H9 (cell line): ENCODE measurements at regions not wholly inside any gene's neighbourhood (a gene's known extent, or its start where the extent isn't known, plus 50 kb on each side); places are given as distances from the start of the nearest gene placed in this dataset.

ENCODE experiments used
- DNase-seq: peaks from one replicate; pipeline ENCODE4 v3.0.0-alpha.2; 2017
- H2AFZ ChIP-seq: one replicate; pipeline ENCODE4 v1.6.1; 2013; ENCODE audit warnings: mild to moderate bottlenecking, low read length, control low read depth, moderate library complexity
- H2AK5ac ChIP-seq: 2 replicates; pipeline ENCODE4 v1.6.1; 2013; ENCODE audit warnings: low read length, control low read depth, mixed read lengths; ENCODE audit not compliant: insufficient read length
- H2BK120ac ChIP-seq: one replicate; pipeline ENCODE4 v1.6.1; 2013; ENCODE audit warnings: low read depth, mild to moderate bottlenecking, low read length, control low read depth, inconsistent platforms; ENCODE audit not compliant: poor library complexity, severe bottlenecking
- H2BK12ac ChIP-seq: 2 replicates; pipeline ENCODE4 v1.6.1; 2013; ENCODE audit warnings: low read length, control low read depth, mixed read lengths, low read depth; ENCODE audit not compliant: insufficient read length
- H2BK15ac ChIP-seq: 2 replicates; pipeline ENCODE4 v1.6.1; 2013; ENCODE audit warnings: low read depth, low read length, control low read depth
- H2BK20ac ChIP-seq: one replicate; pipeline ENCODE4 v1.6.1; 2013; ENCODE audit warnings: low read depth, mild to moderate bottlenecking, low read length, control low read depth, inconsistent platforms; ENCODE audit not compliant: poor library complexity, severe bottlenecking
- H2BK5ac ChIP-seq: 2 replicates; pipeline ENCODE4 v1.6.1; 2013; ENCODE audit warnings: low read length, control low read depth, mixed read lengths; ENCODE audit not compliant: insufficient read length
- H3K14ac ChIP-seq: 2 replicates; pipeline ENCODE4 v1.6.1; 2013; ENCODE audit warnings: low read length, control low read depth; ENCODE audit not compliant: insufficient read depth
- H3K18ac ChIP-seq: 2 replicates; pipeline ENCODE4 v1.6.1; 2013; ENCODE audit warnings: low read depth, mild to moderate bottlenecking, mixed read lengths, low read length, control low read depth; ENCODE audit not compliant: insufficient read length
- H3K23ac ChIP-seq: 2 replicates; pipeline ENCODE4 v1.6.1; 2013; ENCODE audit warnings: low read length, control low read depth, mixed read lengths, low read depth; ENCODE audit not compliant: insufficient read length
- H3K23me2 ChIP-seq: 2 replicates; pipeline ENCODE4 v1.6.1; 2013; ENCODE audit warnings: low read depth, mild to moderate bottlenecking, mixed read lengths, low read length, control low read depth; ENCODE audit not compliant: insufficient read length, poor library complexity, severe bottlenecking
- H3K27ac ChIP-seq: 2 replicates; pipeline ENCODE4 v1.5.1; 2013; ENCODE audit warnings: low read length, control low read depth, mixed read lengths, low read depth; ENCODE audit not compliant: insufficient read length
- H3K27me3 ChIP-seq: 2 replicates; pipeline ENCODE4 v1.6.1; 2013; ENCODE audit warnings: low read length, control low read depth, inconsistent platforms; ENCODE audit not compliant: insufficient read depth
- H3K4ac ChIP-seq: 2 replicates; pipeline ENCODE4 v1.6.1; 2013; ENCODE audit warnings: low read depth, mild to moderate bottlenecking, control low read depth, inconsistent platforms, low read length, moderate library complexity
- H3K4me1 ChIP-seq: 2 replicates; pipeline ENCODE4 v1.6.1; 2013; ENCODE audit warnings: low read length, control low read depth, inconsistent platforms; ENCODE audit not compliant: insufficient read depth
- H3K4me2 ChIP-seq: 2 replicates; pipeline ENCODE4 v1.6.1; 2013; ENCODE audit warnings: low read length, control low read depth, mixed read lengths; ENCODE audit not compliant: insufficient read length, insufficient read depth
- H3K56ac ChIP-seq: 2 replicates; pipeline ENCODE4 v1.6.1; 2013; ENCODE audit warnings: low read depth, mild to moderate bottlenecking, mixed read lengths, low read length, control low read depth; ENCODE audit not compliant: insufficient read length
- H3K79me1 ChIP-seq: 2 replicates; pipeline ENCODE4 v1.6.1; 2013; ENCODE audit warnings: low read depth, mild to moderate bottlenecking, moderate library complexity, low read length, control low read depth, inconsistent platforms; ENCODE audit not compliant: insufficient read depth, poor library complexity, severe bottlenecking
- H3K79me2 ChIP-seq: 2 replicates; pipeline ENCODE4 v1.6.1; 2013; ENCODE audit warnings: low read length, control low read depth, inconsistent platforms; ENCODE audit not compliant: insufficient read depth
- H3K9ac ChIP-seq: 2 replicates; pipeline ENCODE4 v1.6.1; 2013; ENCODE audit warnings: low read length, control low read depth, mixed read lengths; ENCODE audit not compliant: insufficient read length; ENCODE audit errors: extremely low read depth
- H3K9me3 ChIP-seq: one replicate; pipeline ENCODE4 v1.6.1; 2013; ENCODE audit warnings: low read depth, low read length, inconsistent platforms; ENCODE audit not compliant: control insufficient read depth
- H3T11ph ChIP-seq: one replicate; pipeline ENCODE4 v1.6.1; 2013; ENCODE audit warnings: mild to moderate bottlenecking, low read length, control low read depth, inconsistent platforms
- H4K20me1 ChIP-seq: one replicate; pipeline ENCODE4 v1.6.1; 2013; ENCODE audit not compliant: control insufficient read depth, insufficient read length, insufficient read depth
- H4K5ac ChIP-seq: 2 replicates; pipeline ENCODE4 v1.6.1; 2013; ENCODE audit warnings: low read depth, mild to moderate bottlenecking, mixed read lengths, low read length, control low read depth; ENCODE audit not compliant: insufficient read length
- H4K8ac ChIP-seq: replicated peaks from 2 replicates; pipeline ENCODE4 v1.6.1; 2013; ENCODE audit warnings: low read length, control low read depth, mixed read lengths, low read depth; ENCODE audit not compliant: insufficient read length
- H4K91ac ChIP-seq: 2 replicates; pipeline ENCODE4 v1.6.1; 2013; ENCODE audit warnings: low read depth, mild to moderate bottlenecking, moderate library complexity, mixed read lengths, low read length, control low read depth; ENCODE audit not compliant: insufficient read length
- H3K27ac Mint-ChIP-seq, 3 experiments: 2 replicates in 2 of 3; 3 replicates in 1 of 3; pipeline ENCODE4 v1.8.0; 2020 to 2021; ENCODE audit warnings: mixed read lengths in 3 of 3, mild to moderate bottlenecking in 1 of 3, moderate library complexity in 1 of 3
- H3K27me3 Mint-ChIP-seq: 2 replicates; pipeline ENCODE4 v1.8.0; 2021; ENCODE audit warnings: low read depth, mild to moderate bottlenecking, moderate library complexity, mixed read lengths
- H3K36me3 Mint-ChIP-seq, 3 experiments: 2 replicates in 2 of 3; 3 replicates in 1 of 3; pipeline ENCODE4 v1.8.0; 2020 to 2021; ENCODE audit warnings: low read depth in 3 of 3, mixed read lengths in 3 of 3; ENCODE audit not compliant: insufficient read depth in 1 of 3
- H3K4me1 Mint-ChIP-seq, 2 experiments: 2 replicates each; pipeline ENCODE4 v1.8.0; 2020; ENCODE audit warnings: mixed read lengths in 2 of 2
- H3K4me3 Mint-ChIP-seq, 2 experiments: 2 replicates in 1 of 2; 3 replicates in 1 of 2; pipeline ENCODE4 v1.8.0; 2020 to 2021; ENCODE audit warnings: mild to moderate bottlenecking in 2 of 2, mixed read lengths in 2 of 2, moderate library complexity in 1 of 2
- H3K9me3 Mint-ChIP-seq, 2 experiments: 2 replicates in 1 of 2; 3 replicates in 1 of 2; pipeline ENCODE4 v1.8.0; 2020; ENCODE audit warnings: mild to moderate bottlenecking in 2 of 2, mixed read lengths in 2 of 2, moderate library complexity in 1 of 2
- WGBS: extraction: QIAGEN DNeasy Blood & Tissue Kit; methylation state at CpG from one replicate; pipeline ENCODE4 v1.1.7; 2013; ENCODE audit warnings: missing lambda C conversion rate, low lambda C conversion rate, mixed read lengths; ENCODE audit not compliant: insufficient read length; ENCODE audit errors: extremely low coverage; 5-methylcytosine and 5-hydroxymethylcytosine counted together
- TF ChIP-seq, protein P1 (sequence below): fragments of 200-600 bp; sonication (generic); conservative IDR thresholded peaks from 3 replicates; pipeline ENCODE4 v1.8.0; 2021; ENCODE audit warnings: antibody characterized with exemption, mild to moderate bottlenecking

GRCh38 chr15:26394801-26395200 lies 378.1 kb downstream of the GABRB3 start:
- no peak overlapping the region for H4K91ac ChIP-seq
- H3K23me2 ChIP-seq = no peaks in the 10 kb centered on the region
- TF ChIP-seq, protein P1, sequence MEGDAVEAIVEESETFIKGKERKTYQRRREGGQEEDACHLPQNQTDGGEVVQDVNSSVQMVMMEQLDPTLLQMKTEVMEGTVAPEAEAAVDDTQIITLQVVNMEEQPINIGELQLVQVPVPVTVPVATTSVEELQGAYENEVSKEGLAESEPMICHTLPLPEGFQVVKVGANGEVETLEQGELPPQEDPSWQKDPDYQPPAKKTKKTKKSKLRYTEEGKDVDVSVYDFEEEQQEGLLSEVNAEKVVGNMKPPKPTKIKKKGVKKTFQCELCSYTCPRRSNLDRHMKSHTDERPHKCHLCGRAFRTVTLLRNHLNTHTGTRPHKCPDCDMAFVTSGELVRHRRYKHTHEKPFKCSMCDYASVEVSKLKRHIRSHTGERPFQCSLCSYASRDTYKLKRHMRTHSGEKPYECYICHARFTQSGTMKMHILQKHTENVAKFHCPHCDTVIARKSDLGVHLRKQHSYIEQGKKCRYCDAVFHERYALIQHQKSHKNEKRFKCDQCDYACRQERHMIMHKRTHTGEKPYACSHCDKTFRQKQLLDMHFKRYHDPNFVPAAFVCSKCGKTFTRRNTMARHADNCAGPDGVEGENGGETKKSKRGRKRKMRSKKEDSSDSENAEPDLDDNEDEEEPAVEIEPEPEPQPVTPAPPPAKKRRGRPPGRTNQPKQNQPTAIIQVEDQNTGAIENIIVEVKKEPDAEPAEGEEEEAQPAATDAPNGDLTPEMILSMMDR = no peak
- DNase-seq = no peak
- H3K27me3 ChIP-seq = no peaks in the 10 kb centered on the region
- no peak overlapping the region for H3T11ph ChIP-seq
- H3K4me1 ChIP-seq = no peaks in the 10 kb centered on the region
- no peak overlapping the region for H2AFZ ChIP-seq
- no peak overlapping the region for H3K56ac ChIP-seq
- no peak overlapping the region for H3K27ac ChIP-seq
- H2BK120ac ChIP-seq = no peak overlapping the region
- Mint-ChIP-seq H3K4me3 (no peak overlapping the region), H3K27me3 (no peaks in the 10 kb centered on the region; the same call in 1 of the 2 replicates), H3K36me3 (no peaks in the 10 kb centered on the region), H3K4me1 (no peaks in the 10 kb centered on the region), H3K27ac (no peak overlapping the region), H3K9me3 (no peaks in the 10 kb centered on the region; a peak in 1 of 5 replicates)
- no peak overlapping the region for H4K5ac ChIP-seq
- H3K4ac ChIP-seq = no peak overlapping the region
- no peak overlapping the region for H2AK5ac ChIP-seq
- H4K20me1 ChIP-seq = no peaks in the 10 kb centered on the region
- no peak overlapping the region for H4K8ac ChIP-seq
- no peak overlapping the region for H2BK15ac ChIP-seq
- H3K79me2 ChIP-seq = no peaks in the 10 kb centered on the region
- H3K79me1 ChIP-seq = no peaks in the 10 kb centered on the region
- no peak overlapping the region for H3K18ac ChIP-seq
- no peak overlapping the region for H3K4me2 ChIP-seq
- H2BK20ac ChIP-seq = no peak overlapping the region
- no peak overlapping the region for H3K9ac ChIP-seq
- H3K9me3 ChIP-seq = no peaks in the 10 kb centered on the region
- H2BK5ac ChIP-seq = no peak overlapping the region
- no peak overlapping the region for H3K23ac ChIP-seq
- no peak overlapping the region for H2BK12ac ChIP-seq
- H3K14ac ChIP-seq = no peak overlapping the region
- WGBS = no CpG with 5 or more reads among the region's 8 CpGs
